DOHH2 (cell line): ENCODE measurements at regions not wholly inside any gene's neighbourhood (a gene's known extent, or its start where the extent isn't known, plus 50 kb on each side); places are given as distances from the start of the nearest gene placed in this dataset.

Experiments used
- H3F3A ChIP-seq: fragments of 200-600 bp; sonication (generic), shearing (Covaris generic); 2 replicates; pipeline ENCODE4 v1.6.0; 2016; ENCODE audit warnings: antibody characterized with exemption, mild to moderate bottlenecking; ENCODE audit not compliant: control insufficient read depth, insufficient read depth
- H3K27ac ChIP-seq: fragments of 200-600 bp; sonication (generic); 2 replicates; pipeline ENCODE4 v1.5.1; 2014; ENCODE audit warnings: low read depth, mild to moderate bottlenecking, low read length, moderate library complexity
- H3K27me3 ChIP-seq: fragments of 200-600 bp; sonication (generic); 2 replicates; pipeline ENCODE4 v1.6.1; 2014; ENCODE audit warnings: mild to moderate bottlenecking, low read length, mixed read lengths; ENCODE audit not compliant: control insufficient read depth
- H3K36me3 ChIP-seq: fragments of 200-600 bp; sonication (generic); 2 replicates; pipeline ENCODE4 v1.6.1; 2014; ENCODE audit warnings: mild to moderate bottlenecking, low read length, moderate library complexity, mixed read lengths; ENCODE audit not compliant: control insufficient read depth
- H3K4me1 ChIP-seq: fragments of 200-600 bp; sonication (generic); 2 replicates; pipeline ENCODE4 v1.6.1; 2014; ENCODE audit warnings: mild to moderate bottlenecking, low read length, mixed read lengths; ENCODE audit not compliant: control insufficient read depth
- H3K4me2 ChIP-seq: fragments of 200-600 bp; sonication (generic); 2 replicates; pipeline ENCODE4 v1.6.0; 2014; ENCODE audit warnings: mild to moderate bottlenecking, low read length, moderate library complexity
- H3K4me3 ChIP-seq: fragments of 200-600 bp; sonication (generic); 2 replicates; pipeline ENCODE4 v1.5.1; 2014; ENCODE audit warnings: mild to moderate bottlenecking, low read length, mixed read lengths
- H3K79me2 ChIP-seq: fragments of 200-600 bp; sonication (generic); 2 replicates; pipeline ENCODE4 v1.6.1; 2014; ENCODE audit warnings: mild to moderate bottlenecking, low read length, mixed read lengths; ENCODE audit not compliant: control insufficient read depth
- H3K9me2 ChIP-seq: fragments of 200-600 bp; sonication (generic); replicated peaks from 2 replicates; pipeline ENCODE4 v1.6.1; 2014; ENCODE audit warnings: mild to moderate bottlenecking, low read length, mixed read lengths; ENCODE audit not compliant: control insufficient read depth
- H3K9me3 ChIP-seq: fragments of 200-600 bp; sonication (generic); 2 replicates; pipeline ENCODE4 v1.6.1; 2014; ENCODE audit warnings: antibody characterized with exemption, low read length, mixed read lengths; ENCODE audit not compliant: control insufficient read depth, insufficient read depth
- H4K20me1 ChIP-seq: fragments of 200-600 bp; sonication (generic); 2 replicates; pipeline ENCODE4 v1.6.0; 2014; ENCODE audit warnings: low read depth, mild to moderate bottlenecking, antibody characterized with exemption, low read length, moderate library complexity; ENCODE audit not compliant: control insufficient read depth, insufficient read depth
- CTCF ChIP-seq: fragments of 200-600 bp; sonication (generic); IDR thresholded peaks from one replicate; pipeline ENCODE4 v1.5.1; 2014; ENCODE audit warnings: antibody characterized with exemption, mild to moderate bottlenecking, low read depth, low read length; ENCODE audit not compliant: poor library complexity, severe bottlenecking
- EZH2phosphoT487 ChIP-seq: fragments of 200-600 bp; sonication (generic); IDR thresholded peaks from 2 replicates; pipeline ENCODE4 v1.6.1; 2017; ENCODE audit warnings: borderline replicate concordance, mild to moderate bottlenecking, antibody characterized with exemption, low read length, moderate library complexity, mixed read lengths

- 0 out of 2 replicates have a peak overlapping the region, but pooled peaks have one; percentile 7 for H3K4me2 ChIP-seq
- H3K4me3 ChIP-seq: no peak overlapping the region
- H3K9me2 ChIP-seq: no peaks in the 10 kb centered on the region
- H4K20me1 ChIP-seq: no peaks in the 10 kb centered on the region
- no peaks in the 10 kb centered on the region for H3F3A ChIP-seq
- no peaks in the 10 kb centered on the region for H3K9me3 ChIP-seq
- H3K27ac ChIP-seq: no peak overlapping the region
- no peaks in the 10 kb centered on the region for H3K79me2 ChIP-seq
- H3K27me3 ChIP-seq: no peaks in the 10 kb centered on the region
- TF ChIP-seq CTCF (no peak), EZH2phosphoT487 (no peak)
- H3K4me1 ChIP-seq: peaks cover 10% of the 10 kb centered on the region
- H3K36me3 ChIP-seq: no peaks in the 10 kb centered on the region
Measured at GRCh38 chr2:228707846-228708245, 526.4 kb upstream of the SPHKAP start.

- H3K9me3 ChIP-seq: no peaks in the 10 kb centered on the region
- no peaks in the 10 kb centered on the region for H3K79me2 ChIP-seq
- H3K27ac ChIP-seq: no peak overlapping the region
- no peak for TF ChIP-seq CTCF
- TF ChIP-seq EZH2phosphoT487: no peak
- H3K4me1 ChIP-seq: peaks cover 10% of the 10 kb centered on the region
- no peak overlapping the region for H3K4me3 ChIP-seq
- H3F3A ChIP-seq: no peaks in the 10 kb centered on the region
- H3K27me3 ChIP-seq: no peaks in the 10 kb centered on the region
- H3K9me2 ChIP-seq: no peaks in the 10 kb centered on the region
- H3K4me2 ChIP-seq: no peak overlapping the region
- H3K36me3 ChIP-seq: no peaks in the 10 kb centered on the region
- no peaks in the 10 kb centered on the region for H4K20me1 ChIP-seq
Measured at GRCh38 chr2:228705318-228705717, 523.8 kb upstream of the SPHKAP start.

GRCh38 chr2:228703152-228703551, 521.7 kb upstream of the SPHKAP start:
- no peak for TF ChIP-seq EZH2phosphoT487
- no peak for TF ChIP-seq CTCF
- Histone ChIP-seq H3K79me2 (no peaks in the 10 kb centered on the region), H3K4me1 (peaks cover 9% of the 10 kb centered on the region), H3F3A (no peaks in the 10 kb centered on the region), H3K9me2 (no peaks in the 10 kb centered on the region), H3K4me3 (no peak overlapping the region), H4K20me1 (no peaks in the 10 kb centered on the region), H3K27me3 (no peaks in the 10 kb centered on the region), H3K36me3 (no peaks in the 10 kb centered on the region), H3K27ac (no peak overlapping the region), H3K4me2 (no peak overlapping the region), H3K9me3 (no peaks in the 10 kb centered on the region)

GRCh38 chr2:228701506-228701905, 520.0 kb upstream of the SPHKAP start:
- Histone ChIP-seq H4K20me1 (no peaks in the 10 kb centered on the region), H3K27me3 (no peaks in the 10 kb centered on the region), H3K27ac (no peak overlapping the region), H3K9me3 (no peaks in the 10 kb centered on the region), H3K4me2 (no peak overlapping the region), H3K36me3 (no peaks in the 10 kb centered on the region), H3K4me1 (no peaks in the 10 kb centered on the region), H3K4me3 (no peak overlapping the region), H3K9me2 (no peaks in the 10 kb centered on the region), H3F3A (no peaks in the 10 kb centered on the region), H3K79me2 (no peaks in the 10 kb centered on the region)
- no peak for TF ChIP-seq EZH2phosphoT487
- TF ChIP-seq CTCF: no peak
